HG03025 (cell line): ENCODE measurements at regions not wholly inside any gene's neighbourhood (a gene's known extent, or its start where the extent isn't known, plus 50 kb on each side); places are given as distances from the start of the nearest gene placed in this dataset.

Experiments used
- ATAC-seq: cut with Tn5 transposase; IDR thresholded peaks from one replicate; pipeline ENCODE4 v1.9.1; 2021; ENCODE audit warnings: mild to moderate bottlenecking, moderate library complexity; ENCODE audit not compliant: unreplicated experiment, low FRiP score

DNA sequence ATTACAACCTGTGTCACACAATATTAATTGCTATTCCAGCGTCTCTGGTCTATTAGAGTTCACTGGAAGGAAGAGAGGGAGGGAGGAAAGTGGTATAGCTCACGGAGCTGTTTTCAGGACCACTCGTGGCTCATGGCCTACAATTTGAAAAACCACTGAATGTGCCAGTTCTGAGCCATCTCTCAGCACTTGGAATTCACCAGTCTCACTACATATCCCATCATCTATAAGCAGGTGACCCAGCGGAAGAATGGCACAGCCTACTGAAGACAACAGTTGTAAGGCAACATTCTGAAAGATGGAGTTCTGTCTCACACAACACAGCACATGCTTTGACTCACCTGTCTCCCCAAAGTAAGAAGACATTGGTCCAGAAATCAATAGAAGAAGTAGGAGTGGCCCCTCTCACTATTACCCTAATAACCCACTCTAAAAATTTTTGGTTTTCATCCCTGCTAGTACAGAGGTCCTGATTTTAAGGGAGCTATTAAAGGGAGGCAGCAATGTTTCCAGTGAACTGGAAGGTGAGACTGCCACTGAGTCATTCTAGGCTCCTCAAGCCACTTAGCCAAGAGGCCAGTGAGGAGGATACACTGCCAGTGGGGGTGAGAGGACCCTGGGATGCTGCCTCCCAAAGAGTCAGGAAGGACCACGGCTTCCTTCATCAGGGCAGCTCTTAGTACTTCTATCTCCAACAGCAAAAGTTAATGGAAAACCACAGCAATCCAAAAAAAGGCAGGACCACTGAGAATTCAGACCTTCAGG lies 50.0 kb upstream of the DOCK9 start:
- ATAC-seq, result no peak

DNA sequence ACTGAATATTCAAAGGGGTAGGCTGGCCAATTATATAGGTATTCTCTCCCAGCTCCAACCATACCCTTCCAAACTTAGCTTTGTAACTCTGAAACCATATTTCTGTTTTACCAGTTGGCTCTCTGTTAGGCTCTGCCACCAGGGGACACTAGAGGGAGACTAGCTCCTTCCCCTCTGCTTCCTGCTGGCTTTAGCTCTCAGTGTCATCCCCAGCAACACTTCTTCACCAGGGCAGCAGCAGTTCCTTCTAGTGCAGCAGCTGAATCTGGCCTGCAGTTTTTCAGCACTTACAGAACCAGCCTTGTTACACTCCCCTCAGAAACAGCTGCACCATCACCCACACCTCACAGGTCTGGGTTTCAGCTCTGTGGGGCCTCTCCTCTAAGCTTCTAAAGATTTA lies 51.0 kb upstream of the DOCK9 start:
- ATAC-seq, result no peak

DNA sequence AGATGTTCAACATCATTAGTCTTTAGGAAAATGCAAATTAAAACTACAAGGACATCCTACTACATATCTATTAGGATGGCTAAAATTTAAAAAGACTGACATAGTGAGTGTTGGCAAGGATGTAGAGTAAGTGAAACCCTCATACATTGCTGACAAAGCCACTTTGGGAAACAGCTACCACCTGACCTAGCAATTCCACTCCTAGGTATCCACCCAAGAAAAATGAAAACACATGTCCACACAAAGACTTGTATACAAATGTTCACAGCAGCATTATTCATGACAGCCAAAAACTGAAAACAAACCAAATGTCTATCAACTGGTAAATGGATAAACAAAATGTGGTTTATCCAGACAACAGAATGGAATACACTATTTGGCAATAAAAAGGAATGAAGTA lies 51.7 kb upstream of the DOCK9 start:
- ATAC-seq, result no peak

DNA sequence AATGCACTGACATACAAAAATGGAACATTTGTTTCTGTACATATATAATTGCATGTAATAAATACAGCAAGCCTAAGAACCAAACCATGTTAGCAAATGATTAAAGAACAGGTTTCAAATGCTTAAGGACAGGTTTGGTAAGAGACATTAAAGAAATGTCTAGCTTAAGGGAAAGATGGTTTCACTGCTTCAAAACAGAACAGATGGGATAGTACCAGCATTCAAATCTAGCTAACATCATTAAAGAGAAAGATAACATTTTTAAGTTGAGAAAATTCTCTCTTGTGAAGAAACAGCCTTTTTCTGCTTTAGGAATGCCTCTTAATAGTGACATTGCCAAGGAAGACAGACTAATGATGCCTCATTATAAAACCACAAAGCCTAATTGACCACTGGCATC lies 52.5 kb upstream of the DOCK9 start:
- ATAC-seq, result no peak

DNA sequence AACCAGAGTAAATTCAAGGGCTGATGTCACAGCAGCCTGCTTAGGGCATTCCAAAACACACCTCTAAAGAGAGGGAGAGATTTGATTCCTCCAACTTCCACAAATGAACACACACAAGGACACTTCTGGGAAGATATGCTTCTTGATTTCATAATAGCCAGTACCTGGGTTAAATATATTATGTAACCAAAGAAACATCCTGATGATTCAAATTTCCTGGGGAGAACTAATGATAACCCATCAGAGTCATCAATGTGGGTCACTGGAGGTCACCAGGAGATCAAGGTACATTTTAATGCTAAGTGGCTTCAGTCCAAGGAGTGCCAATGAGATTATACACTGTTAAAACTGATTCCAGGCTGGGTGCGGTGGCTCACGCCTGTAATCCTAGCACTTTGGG lies 54.0 kb upstream of the DOCK9 start:
- no peak for ATAC-seq

DNA sequence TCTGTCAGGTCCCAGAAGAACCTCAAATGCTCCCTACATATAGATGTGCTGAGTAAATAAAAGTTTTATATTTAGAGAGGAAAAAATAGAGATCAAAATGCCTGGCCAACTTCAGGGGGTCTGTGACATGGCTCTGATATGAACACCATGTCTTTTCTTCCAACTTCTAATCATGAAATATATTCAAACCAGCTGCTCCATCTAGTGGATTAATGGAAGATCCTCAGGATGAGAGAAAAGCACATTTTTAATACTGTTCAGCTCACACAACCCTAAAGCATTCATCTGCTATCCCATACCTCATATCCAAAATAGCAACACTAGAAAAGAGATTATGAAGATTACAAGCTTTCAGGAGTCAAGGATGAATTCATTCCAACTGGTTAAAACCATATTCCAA lies 56.0 kb upstream of the DOCK9 start:
- no peak for ATAC-seq

DNA sequence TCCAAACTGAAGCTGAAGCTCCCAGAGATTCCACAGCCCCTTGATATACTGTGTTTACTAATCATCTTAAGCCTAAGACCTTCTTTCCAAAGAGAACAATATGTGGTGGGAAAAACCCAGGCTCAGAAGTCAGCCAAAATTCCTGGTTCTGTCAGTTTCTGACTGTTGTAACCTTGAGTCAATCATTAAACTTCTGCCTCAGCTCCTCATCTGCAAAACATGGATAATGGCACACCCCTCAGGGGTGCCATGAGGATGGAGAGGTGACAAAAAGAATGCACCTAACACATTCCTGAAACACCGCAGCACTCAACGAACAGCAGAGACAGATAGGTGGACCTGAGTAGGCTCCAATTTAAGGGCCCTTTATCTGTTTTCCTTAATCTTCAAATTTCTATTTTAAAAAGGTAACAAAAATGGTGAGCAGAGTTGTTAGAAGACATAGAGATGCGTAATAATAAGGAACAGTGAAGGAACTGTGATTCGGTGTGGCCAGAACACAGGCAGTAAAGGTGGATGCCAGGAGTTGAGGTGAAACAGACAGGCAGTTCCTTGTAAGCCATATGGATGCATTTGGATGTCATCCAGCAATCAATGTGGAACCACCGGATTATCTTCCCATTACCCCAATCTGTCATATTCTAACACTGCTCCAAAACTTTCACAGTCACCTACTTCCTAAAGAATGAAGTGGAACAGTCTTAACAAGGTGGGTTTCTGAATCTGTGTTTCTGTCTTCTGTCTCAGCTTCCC lies 56.6 kb upstream of the DOCK9 start:
- ATAC-seq, result no peak

DNA sequence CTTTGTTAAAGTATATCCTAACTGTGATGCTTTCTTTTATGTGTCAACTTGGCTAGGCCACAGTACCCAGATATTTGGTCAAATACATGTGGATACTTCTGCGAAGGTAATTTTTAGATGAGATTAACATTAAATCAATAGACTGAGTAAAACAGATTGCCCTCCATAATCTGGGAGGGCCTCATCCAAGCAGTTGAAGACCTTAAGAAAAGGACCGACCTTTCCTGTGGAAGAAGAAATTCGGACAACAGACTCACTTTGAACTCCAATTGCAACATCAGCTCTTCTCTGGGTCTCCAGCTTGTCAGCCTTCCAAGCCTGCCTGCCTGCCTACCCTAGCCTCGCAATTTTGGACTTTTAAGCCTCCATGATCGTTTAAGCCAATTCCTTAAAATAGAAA lies 57.9 kb upstream of the DOCK9 start:
- no peak for ATAC-seq

DNA sequence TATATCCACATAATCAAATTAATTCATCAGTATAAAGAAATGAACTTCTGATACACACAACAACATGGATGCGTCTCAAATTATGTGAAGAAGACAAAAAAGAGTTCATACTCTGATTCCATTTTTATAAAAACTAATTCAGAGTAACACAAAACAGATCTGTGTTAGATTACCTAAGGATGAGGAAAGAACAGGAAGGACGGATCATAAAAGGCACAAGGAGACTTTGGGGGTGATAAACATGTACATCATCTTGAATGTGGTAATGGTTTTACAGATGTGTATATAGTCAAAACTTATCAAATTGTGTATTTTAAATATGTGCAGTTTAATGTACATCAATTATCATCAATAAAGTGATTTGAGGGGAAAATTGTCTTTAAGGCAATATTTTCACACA lies 59.9 kb upstream of the DOCK9 start:
- no peak for ATAC-seq

DNA sequence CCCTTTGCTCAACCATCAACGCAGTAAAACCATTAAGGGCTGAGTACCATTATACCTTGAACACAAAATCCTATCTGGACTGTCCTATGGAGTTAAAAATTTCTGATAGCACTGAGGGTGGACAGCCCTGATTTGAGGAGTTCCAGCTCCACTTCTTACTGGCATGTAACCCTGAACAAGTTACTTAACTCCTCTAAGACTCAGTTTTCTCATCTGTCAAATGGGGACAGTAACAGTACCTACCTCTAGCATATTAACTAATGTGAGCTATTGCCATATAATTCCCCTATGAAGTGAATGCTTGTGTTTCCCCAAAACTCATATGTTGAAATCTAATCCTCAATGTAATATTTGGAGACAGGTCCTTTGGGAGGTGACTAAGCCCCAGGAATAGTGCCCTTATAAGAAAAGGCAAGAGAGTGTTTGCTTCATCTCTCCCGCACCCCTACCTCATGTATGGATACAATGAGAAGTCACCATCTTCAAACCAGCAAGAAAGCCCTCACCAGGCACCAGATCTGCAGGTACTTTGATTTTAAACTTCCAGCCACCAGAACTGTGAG lies 61.9 kb upstream of the DOCK9 start:
- ATAC-seq, result no peak

DNA sequence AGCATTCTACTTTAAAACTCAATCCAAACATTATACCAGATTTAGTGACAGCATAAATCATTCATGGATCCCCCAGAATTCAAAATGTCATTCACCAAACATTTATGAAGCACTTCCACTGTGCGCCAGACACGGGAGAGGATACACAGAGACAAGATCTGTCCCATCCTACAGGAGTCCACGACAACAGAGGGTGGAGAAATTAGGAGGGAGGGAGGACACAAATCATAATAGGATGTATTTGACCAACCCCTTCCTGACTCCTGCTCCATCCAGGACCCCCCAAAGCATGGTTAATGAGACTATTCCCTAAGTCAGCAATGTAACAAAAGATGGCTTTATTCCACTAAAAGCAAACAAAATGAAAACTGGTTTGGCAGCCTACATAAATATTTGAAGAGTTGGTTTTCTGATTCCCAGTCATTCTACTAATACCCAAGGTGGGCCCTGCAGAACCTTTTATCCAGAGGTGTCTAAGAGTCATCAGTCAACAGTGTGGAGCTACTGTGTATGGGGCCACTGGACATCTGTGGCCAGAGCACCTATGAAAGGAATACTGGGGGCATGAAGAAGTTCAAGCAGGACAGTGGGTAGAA lies 62.8 kb upstream of the DOCK9 start:
- ATAC-seq, result no peak

DNA sequence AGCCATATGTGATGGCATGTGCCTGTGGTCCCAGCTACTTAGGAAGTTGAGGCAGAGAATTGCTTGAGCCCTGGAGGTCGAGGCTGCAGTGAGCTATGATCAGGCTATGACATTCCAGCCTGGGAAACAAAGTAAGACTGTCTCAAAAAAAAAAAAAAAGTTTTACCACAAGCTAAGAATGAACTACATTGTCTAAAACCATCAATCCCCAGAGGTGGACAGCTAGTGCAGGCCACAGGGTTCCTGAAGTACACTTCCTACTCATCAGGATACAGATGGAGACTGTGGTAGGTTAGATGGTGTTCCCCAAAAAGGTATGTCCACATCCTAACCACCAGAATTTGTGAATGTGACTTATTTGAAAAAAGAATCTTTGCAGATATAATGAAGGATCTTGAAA lies 63.5 kb upstream of the DOCK9 start:
- ATAC-seq, result no peak

DNA sequence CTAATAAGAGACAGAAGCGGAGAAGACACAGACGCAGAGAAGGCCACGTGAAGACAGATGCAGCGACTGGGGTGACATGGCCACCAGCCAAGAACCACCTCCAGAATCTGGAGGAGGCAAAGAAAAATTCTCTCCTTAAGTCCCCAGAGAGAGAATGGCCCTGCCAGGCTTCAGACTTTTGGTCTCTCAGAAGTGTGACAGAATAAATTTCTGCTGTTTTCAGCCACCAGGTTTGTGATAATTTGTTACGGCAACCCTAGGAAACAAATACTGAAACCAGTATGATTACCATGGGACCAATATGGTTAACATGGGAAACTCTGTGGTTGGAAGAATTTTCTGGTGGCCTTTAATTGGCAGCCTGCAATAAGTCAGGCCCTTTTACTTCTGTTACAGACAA lies 63.9 kb upstream of the DOCK9 start:
- ATAC-seq, result no peak

DNA sequence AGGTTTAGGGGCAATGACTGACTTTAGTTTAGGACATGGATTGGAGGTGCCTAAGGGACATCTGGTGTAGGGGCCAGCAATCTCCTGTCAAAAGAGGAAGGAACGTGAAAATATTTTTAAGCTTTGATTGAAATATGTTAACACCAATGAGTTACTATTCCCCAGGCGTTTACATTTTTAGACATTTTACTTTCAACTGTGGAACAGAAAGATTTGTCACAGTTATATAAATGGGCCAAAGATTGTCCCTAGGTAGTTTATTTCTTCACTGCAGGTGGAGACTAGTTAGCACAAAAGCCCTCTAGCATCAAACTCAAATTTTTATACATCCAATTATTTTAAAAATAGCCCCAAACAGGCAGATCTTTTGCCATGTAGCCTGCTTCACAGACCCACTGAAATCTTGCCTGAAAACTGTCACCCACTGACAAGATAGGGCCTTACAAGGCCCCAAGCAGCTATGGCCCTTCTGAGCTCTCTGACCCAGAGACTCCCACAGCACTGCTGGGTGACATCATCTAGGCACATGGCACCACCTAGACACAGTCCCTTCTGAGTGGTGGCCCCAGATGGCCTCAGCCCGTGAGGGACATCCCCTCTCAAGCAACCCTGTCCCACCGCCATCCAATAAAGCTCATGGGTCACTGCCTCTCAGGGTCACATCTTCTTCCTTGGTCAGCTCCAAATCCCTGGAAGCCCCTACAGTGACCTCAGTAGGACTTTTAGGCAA lies 64.8 kb upstream of the DOCK9 start:
- no peak for ATAC-seq

DNA sequence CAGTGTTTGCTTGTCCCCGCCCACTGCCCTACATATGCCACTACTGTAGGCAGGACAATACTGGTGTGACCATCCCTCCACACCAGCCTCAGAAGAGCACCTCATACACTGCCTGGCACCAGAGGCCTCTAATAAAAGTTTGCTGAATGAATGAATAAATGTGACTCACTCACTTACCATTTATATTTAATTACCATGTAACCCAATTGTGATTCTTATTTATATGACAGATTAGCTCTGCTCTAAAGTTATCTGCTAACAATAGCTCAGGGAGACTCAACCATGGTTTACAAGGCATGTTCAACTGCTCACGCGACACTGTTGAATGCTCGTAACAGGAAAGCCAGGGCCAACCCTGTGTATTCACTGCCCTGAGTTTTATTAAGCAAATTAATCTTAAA lies 66.0 kb upstream of the DOCK9 start:
- no peak for ATAC-seq

DNA sequence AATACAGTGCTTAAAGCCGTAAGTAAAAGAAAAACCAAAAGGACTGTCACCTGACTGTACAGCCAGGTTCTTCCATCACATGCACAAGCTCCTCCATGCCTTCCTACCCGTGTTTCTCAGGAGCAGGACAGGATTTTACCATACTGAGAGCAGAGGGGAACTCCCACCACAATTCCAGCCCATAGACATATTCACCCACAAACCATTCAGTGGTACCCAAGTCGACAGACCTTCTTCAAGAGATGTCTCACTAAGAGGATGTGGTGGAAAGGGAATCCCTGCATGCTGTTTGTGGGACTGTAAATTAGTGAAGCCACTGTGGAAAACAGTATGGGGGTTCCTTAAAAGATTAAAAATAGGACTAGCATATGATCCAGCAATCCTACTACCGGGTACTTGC lies 66.9 kb upstream of the DOCK9 start:
- no peak for ATAC-seq

DNA sequence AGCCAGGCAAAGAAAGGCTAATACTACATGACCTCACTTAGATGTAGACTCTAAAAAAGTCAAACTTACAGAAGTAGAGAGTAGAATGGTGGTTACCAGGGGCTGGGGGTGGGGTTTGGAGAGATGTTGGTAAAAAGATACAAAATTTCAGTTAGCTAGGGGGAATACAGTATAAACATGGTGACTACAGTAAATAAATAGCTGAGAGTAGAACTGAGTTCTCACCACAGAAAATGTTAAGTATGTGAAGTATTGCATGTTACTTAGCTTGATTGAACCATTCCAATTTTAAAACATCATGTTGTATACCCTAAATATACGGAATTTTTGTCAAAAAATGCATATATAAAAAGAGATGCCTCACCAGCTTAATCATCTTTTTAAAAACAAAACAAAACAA lies 67.5 kb upstream of the DOCK9 start:
- ATAC-seq, result no peak

DNA sequence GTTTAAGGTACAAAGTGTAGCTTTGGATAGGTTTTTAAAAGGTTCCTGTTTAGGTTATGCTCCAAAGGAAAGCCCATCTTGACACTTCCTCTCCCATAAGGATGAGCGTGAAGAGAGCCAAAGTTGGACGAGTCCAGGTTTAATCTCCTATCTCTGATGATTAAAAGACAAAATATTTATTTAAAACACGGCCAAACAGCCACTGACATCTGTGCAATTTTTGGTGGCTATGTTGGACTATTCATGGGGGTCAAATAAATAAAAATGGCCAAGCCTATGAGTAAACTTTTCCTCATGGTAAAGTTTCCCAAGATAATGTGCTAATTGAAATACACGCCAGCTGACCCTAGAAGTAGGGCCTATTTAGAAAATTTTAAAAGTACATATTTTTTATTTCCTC lies 69.0 kb upstream of the DOCK9 start:
- ATAC-seq, result no peak

DNA sequence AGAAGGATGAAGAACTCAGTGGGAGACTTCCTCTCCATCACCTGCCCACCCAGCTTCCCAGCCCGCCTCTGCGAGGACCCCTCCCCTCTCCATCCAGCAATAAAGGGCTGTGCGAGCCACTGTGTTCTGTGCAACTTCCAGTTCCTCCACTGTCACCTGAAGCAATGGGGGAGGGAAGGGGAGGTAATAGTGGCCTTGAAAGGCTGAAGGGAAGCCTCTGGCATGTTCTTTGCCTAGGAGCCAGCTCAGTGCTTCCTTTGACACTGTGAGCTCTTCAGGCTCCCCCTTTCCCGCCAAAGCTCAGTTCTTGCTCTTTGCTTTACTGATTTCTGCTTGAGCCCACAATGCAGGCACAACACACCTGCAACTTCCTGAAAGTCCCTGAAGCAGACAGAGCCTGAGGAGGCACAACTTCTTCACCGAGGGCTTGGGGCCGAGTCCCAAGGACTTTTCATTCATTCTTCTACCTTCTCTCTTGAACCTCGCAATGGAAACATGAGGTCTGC lies 73.2 kb upstream of the DOCK9 start:
- ATAC-seq, result no peak

DNA sequence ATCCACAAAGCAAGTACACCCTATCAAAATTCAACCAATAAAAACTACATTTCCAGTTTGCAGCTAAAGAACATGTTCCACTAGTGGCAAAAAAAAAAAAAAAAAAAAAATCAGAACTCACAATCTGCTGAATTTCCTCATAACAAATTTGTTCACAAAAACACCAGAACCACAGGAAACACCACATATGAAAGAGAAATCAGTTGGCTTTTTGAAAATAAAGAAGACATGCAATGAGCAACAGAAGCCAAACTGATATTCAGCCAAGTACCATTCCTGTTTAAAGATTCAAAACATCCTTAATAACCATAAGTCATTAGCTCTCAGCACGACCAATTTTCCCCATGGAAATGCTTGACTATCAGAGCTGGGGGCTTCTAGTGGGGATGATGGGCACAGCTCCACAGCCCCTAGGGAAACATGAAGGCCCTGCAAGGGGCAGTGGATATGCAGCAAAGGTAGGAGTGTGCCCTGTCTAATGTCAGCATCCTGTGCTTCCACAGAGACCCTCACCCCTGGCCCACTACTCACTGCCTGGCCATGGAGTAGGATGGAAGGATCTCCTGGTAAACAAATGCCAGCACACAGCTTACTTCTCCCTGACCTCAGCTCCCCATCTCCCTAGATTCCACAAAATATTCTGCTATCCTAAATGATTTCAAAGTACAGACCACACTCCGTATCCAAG lies 74.0 kb upstream of the DOCK9 start:
- no peak for ATAC-seq
